Fibroblast of the aortic adventitia (primary cell): ENCODE measurements at regions not wholly inside any gene's neighbourhood (a gene's known extent, or its start where the extent isn't known, plus 50 kb on each side); places are given as distances from the start of the nearest gene placed in this dataset. TPM values are rescaled to one million over a fixed set of nuclear protein-coding genes. Genes with fewer than 3 reads are reported as not detected.

Source experiments
- DNase-seq: peaks from one replicate; pipeline ENCODE4 v3.0.0-alpha.2; 2010; ENCODE audit warnings: low read depth
- H3K4me3 ChIP-seq: 2 replicates; pipeline ENCODE4 v1.5.1; 2011; ENCODE audit warnings: low read depth, mild to moderate bottlenecking, control low read depth, low read length, moderate library complexity
- CTCF ChIP-seq: IDR thresholded peaks from 2 replicates; pipeline ENCODE4 v1.5.1; 2011; ENCODE audit warnings: mild to moderate bottlenecking, low read length, control low read depth, inconsistent platforms; ENCODE audit not compliant: insufficient read depth
- small RNA-seq: library from RNA; depleted of rRNA; stranded (forward); fragments of <200 nt; gene quantifications from one replicate; pipeline ENCODE3, GENCODE V24; 2012

- no peak overlapping the region for H3K4me3 ChIP-seq
- TF ChIP-seq CTCF = no peak
- no peak for DNase-seq
Measured at GRCh38 chr10:44858017-44858371, 53.1 kb upstream of the TMEM72 start.

- DNase-seq = no peak
- no peak for TF ChIP-seq CTCF
- no peak overlapping the region for H3K4me3 ChIP-seq
Measured at GRCh38 chr10:44858988-44859387, 52.1 kb upstream of the TMEM72 start.

- TF ChIP-seq CTCF = no peak
- DNase-seq = no peak
- no peak overlapping the region for H3K4me3 ChIP-seq
Measured at GRCh38 chr10:44859546-44860285, 51.4 kb upstream of the TMEM72 start.

GRCh38 chr10:44860811-44861736 lies 50.1 kb upstream of the TMEM72 start:
- H3K4me3 ChIP-seq = no peak overlapping the region
- DNase-seq = peak; percentile 98
- no peak for TF ChIP-seq CTCF

Small RNA genes in the stretch of these regions (small RNA-seq; reads per million reads assigned to genes)
- gene AL356157.2 = not detected
